OCI-LY1 (cell line): ENCODE measurements at regions not wholly inside any gene's neighbourhood (a gene's known extent, or its start where the extent isn't known, plus 50 kb on each side); places are given as distances from the start of the nearest gene placed in this dataset.

Experiments
- CTCF ChIP-seq: fragments of 200-600 bp; sonication (generic), shearing (Covaris generic); IDR thresholded peaks from 2 replicates; pipeline ENCODE4 v1.5.1; 2017; ENCODE audit warnings: mild to moderate bottlenecking, antibody characterized with exemption, low read length, moderate library complexity, mixed read lengths
- EZH2 ChIP-seq: fragments of 200-600 bp; sonication (generic), shearing (Covaris generic); IDR thresholded peaks from 2 replicates; pipeline ENCODE4 v1.8.0; 2017; ENCODE audit warnings: borderline replicate concordance, mixed run types, mild to moderate bottlenecking, antibody characterized with exemption, low read length, moderate library complexity, mixed read lengths

DNA sequence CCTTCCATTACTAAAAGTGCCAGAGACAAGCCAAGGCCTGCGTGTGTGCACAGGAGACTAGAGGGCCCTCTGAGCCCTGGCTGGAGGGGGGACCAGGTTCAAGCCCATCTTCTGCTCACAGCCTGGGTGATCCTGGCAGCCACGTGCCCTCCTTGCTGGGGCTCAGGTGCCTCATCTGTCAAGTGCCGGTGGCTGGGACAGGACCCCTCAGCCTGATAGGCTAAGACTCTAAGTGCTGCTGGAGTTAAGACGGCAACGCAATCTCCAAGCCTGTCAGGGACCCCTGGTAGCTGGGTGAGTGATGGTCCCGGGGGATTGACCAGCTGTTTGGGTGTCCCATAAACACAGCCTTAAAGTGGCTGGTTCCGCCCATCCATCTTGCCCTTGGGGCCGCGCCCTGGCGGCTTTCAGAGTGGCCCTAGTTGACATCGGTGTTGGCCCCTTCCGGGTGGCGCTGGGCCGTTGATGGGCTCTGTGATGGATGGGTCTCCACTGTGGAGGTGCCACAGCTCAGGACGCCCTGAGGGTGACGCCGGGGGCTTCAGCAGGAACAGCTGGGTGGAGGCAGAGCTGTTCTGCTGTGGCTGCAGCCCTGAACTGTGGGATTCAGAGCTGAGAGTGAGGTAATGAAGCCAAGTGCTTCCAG lies 136.2 kb downstream of the BARX1 start:
- TF ChIP-seq CTCF (no peak), EZH2 (no peak)
